ENCODE measurements at regions not wholly inside any gene's neighbourhood (a gene's known extent, or its start where the extent isn't known, plus 50 kb on each side); places are given as distances from the start of the nearest gene placed in this dataset.

- H3K27me3 Mint-ChIP-seq, result no peaks in the 10 kb centered on the region
- H3K27ac Mint-ChIP-seq, result no peak overlapping the region
- no peaks in the 10 kb centered on the region for H3K9me3 Mint-ChIP-seq (ENCODE audit: low read depth)
- H3K36me3 Mint-ChIP-seq (ENCODE audit: insufficient read depth), result no peaks in the 10 kb centered on the region
- TF ChIP-seq CTCF (IDR thresholded peaks at IDR 0.05; ENCODE audit: unreplicated experiment), result no peak
- no peak overlapping the region for H3K4me3 Mint-ChIP-seq (ENCODE audit: low read depth)
- DNase-seq (ENCODE audit: low spot score, unreplicated experiment), result no peak
- H3K4me1 Mint-ChIP-seq (ENCODE audit: low read depth), result no peaks in the 10 kb centered on the region
Measured at GRCh38 chr13:107912745-107913144, 302.6 kb downstream of the LIG4 start.

GRCh38 chr13:107907065-107907805 is 308.1 kb downstream of the LIG4 start:
- Mint-ChIP-seq H3K4me3 (ENCODE audit: low read depth) (no peak overlapping the region), H3K9me3 (ENCODE audit: low read depth) (no peaks in the 10 kb centered on the region), H3K27me3 (no peaks in the 10 kb centered on the region), H3K36me3 (ENCODE audit: insufficient read depth) (no peaks in the 10 kb centered on the region), H3K27ac (no peak overlapping the region), H3K4me1 (ENCODE audit: low read depth) (no peaks in the 10 kb centered on the region)
- no peak for DNase-seq (ENCODE audit: low spot score, unreplicated experiment)
- TF ChIP-seq CTCF (IDR thresholded peaks at IDR 0.05; ENCODE audit: unreplicated experiment), result no peak

- no peaks in the 10 kb centered on the region for H3K27me3 Mint-ChIP-seq
- TF ChIP-seq CTCF (IDR thresholded peaks at IDR 0.05; ENCODE audit: unreplicated experiment), result no peak
- no peak overlapping the region for H3K27ac Mint-ChIP-seq
- no peaks in the 10 kb centered on the region for H3K9me3 Mint-ChIP-seq (ENCODE audit: low read depth)
- H3K36me3 Mint-ChIP-seq (ENCODE audit: insufficient read depth), result no peaks in the 10 kb centered on the region
- no peak for DNase-seq (ENCODE audit: low spot score, unreplicated experiment)
- H3K4me3 Mint-ChIP-seq (ENCODE audit: low read depth), result no peak overlapping the region
- H3K4me1 Mint-ChIP-seq (ENCODE audit: low read depth), result no peaks in the 10 kb centered on the region
Measured at GRCh38 chr13:107906131-107906530, 309.2 kb downstream of the LIG4 start.

GRCh38 chr13:107901996-107902562 is 313.3 kb downstream of the LIG4 start:
- H3K4me3 Mint-ChIP-seq (ENCODE audit: low read depth), result no peak overlapping the region
- H3K4me1 Mint-ChIP-seq (ENCODE audit: low read depth), result no peaks in the 10 kb centered on the region

GRCh38 chr13:107901230-107901629 is 314.1 kb downstream of the LIG4 start:
- no peak for DNase-seq (ENCODE audit: low spot score, unreplicated experiment)
- Mint-ChIP-seq H3K27me3 (no peaks in the 10 kb centered on the region), H3K36me3 (ENCODE audit: insufficient read depth) (no peaks in the 10 kb centered on the region), H3K4me1 (ENCODE audit: low read depth) (no peaks in the 10 kb centered on the region), H3K27ac (no peak overlapping the region), H3K4me3 (ENCODE audit: low read depth) (no peak overlapping the region), H3K9me3 (ENCODE audit: low read depth) (peaks cover 2% of the 10 kb centered on the region)
- TF ChIP-seq CTCF (IDR thresholded peaks at IDR 0.05; ENCODE audit: unreplicated experiment), result no peak

More at GRCh38 chr13:107901996-107902562, 313.3 kb downstream of the LIG4 start:
- Mint-ChIP-seq H3K27ac (no peak overlapping the region), H3K27me3 (no peaks in the 10 kb centered on the region), H3K36me3 (ENCODE audit: insufficient read depth) (no peaks in the 10 kb centered on the region), H3K9me3 (ENCODE audit: low read depth) (no peaks in the 10 kb centered on the region)
- no peak for DNase-seq (ENCODE audit: low spot score, unreplicated experiment)
- TF ChIP-seq CTCF (IDR thresholded peaks at IDR 0.05; ENCODE audit: unreplicated experiment), result no peak

All from progenitor cell of endocrine pancreas (in vitro differentiated cells).